ENCODE measurements at regions not wholly inside any gene's neighbourhood (a gene's known extent, or its start where the extent isn't known, plus 50 kb on each side); places are given as distances from the start of the nearest gene placed in this dataset.
"Not testable (repeated sequence)": the region's sequence is repeated elsewhere in the genome, so short reads cannot be mapped to it uniquely, and the experiment has no call there.

- no peak for DNase-seq
Measured at GRCh38 chr21:16426936-16427335, 697.2 kb downstream of the USP25 start.

GRCh38 chr21:16427587-16428087 lies 697.9 kb downstream of the USP25 start:
- no peak for DNase-seq

- no peak for DNase-seq
Measured at GRCh38 chr21:16437586-16437985, 707.8 kb downstream of the USP25 start.

GRCh38 chr21:16438761-16439160 lies 709.0 kb downstream of the USP25 start:
- DNase-seq = no peak

GRCh38 chr21:16441789-16442188 lies 712.0 kb downstream of the USP25 start:
- no peak for DNase-seq

GRCh38 chr21:16454399-16454798 lies 724.6 kb downstream of the USP25 start:
- DNase-seq = no peak

- no peak for DNase-seq
Measured at GRCh38 chr21:16455526-16455925, 725.7 kb downstream of the USP25 start.

GRCh38 chr21:16455978-16456377 lies 726.2 kb downstream of the USP25 start:
- DNase-seq = no peak

- DNase-seq = no peak
Measured at GRCh38 chr21:16457498-16457897, 727.7 kb downstream of the USP25 start.

- no peak for DNase-seq
Measured at GRCh38 chr21:16460936-16461335, 731.2 kb downstream of the USP25 start.

- DNase-seq = not testable (repeated sequence)
Measured at GRCh38 chr21:16464211-16464889, 734.6 kb downstream of the USP25 start.

GRCh38 chr21:16468184-16468583 lies 738.4 kb downstream of the USP25 start:
- no peak for DNase-seq

- DNase-seq = no peak
Measured at GRCh38 chr21:16473988-16474387, 744.2 kb downstream of the USP25 start.

- no peak for DNase-seq
Measured at GRCh38 chr21:16476056-16476825, 746.5 kb downstream of the USP25 start.

- DNase-seq = no peak
Measured at GRCh38 chr21:16488042-16488441, 758.3 kb downstream of the USP25 start.

GRCh38 chr21:16492356-16492755 lies 762.6 kb downstream of the USP25 start:
- DNase-seq = no peak

GRCh38 chr21:16492892-16493291 lies 763.1 kb downstream of the USP25 start:
- DNase-seq = no peak

GRCh38 chr21:16496609-16497008 lies 766.8 kb downstream of the USP25 start:
- no peak for DNase-seq

- no peak for DNase-seq
Measured at GRCh38 chr21:16500271-16500670, 770.5 kb downstream of the USP25 start.

- no peak for DNase-seq
Measured at GRCh38 chr21:16502273-16502672, 772.5 kb downstream of the USP25 start.

- no peak for DNase-seq
Measured at GRCh38 chr21:16502897-16503296, 773.1 kb downstream of the USP25 start.

- DNase-seq = no peak
Measured at GRCh38 chr21:16504281-16504680, 774.5 kb downstream of the USP25 start.

GRCh38 chr21:16504766-16505165 lies 775.0 kb downstream of the USP25 start:
- no peak for DNase-seq

GRCh38 chr21:16509476-16509875 lies 779.7 kb downstream of the USP25 start:
- DNase-seq = no peak

Data from CD4-positive, alpha-beta T cell treated with Interleukin-1 beta for 1 hour (primary cell).